GM23338 (cell line): ENCODE measurements at regions not wholly inside any gene's neighbourhood (a gene's known extent, or its start where the extent isn't known, plus 50 kb on each side); places are given as distances from the start of the nearest gene placed in this dataset.

Experiments
- ATAC-seq: fragments of 200-7000 bp; cut with Tn5 transposase; 3 replicates; pipeline ENCODE4 v1.9.1; 2020
- DNase-seq: peaks from one replicate; pipeline ENCODE4 v3.0.0-alpha.2; 2015; ENCODE audit warnings: low spot score
- H2AFZ ChIP-seq: fragments of 200-600 bp; sonication (generic); 2 replicates; pipeline ENCODE4 v1.8.0; 2016; ENCODE audit warnings: antibody characterized with exemption, mild to moderate bottlenecking, moderate library complexity
- H3F3A ChIP-seq: fragments of 200-600 bp; sonication (generic); replicated peaks from 2 replicates; pipeline ENCODE4 v1.8.0; 2017; ENCODE audit warnings: antibody characterized with exemption, mixed run types, low read depth
- H3K27ac ChIP-seq: fragments of 200-600 bp; sonication (generic); 2 replicates; pipeline ENCODE4 v1.6.1; 2016; ENCODE audit warnings: low read depth
- H3K27me3 ChIP-seq: fragments of 200-600 bp; sonication (generic); 2 replicates; pipeline ENCODE4 v1.8.0; 2016; ENCODE audit warnings: mild to moderate bottlenecking, mixed run types, moderate library complexity; ENCODE audit not compliant: insufficient read depth
- H3K36me3 ChIP-seq: fragments of 200-600 bp; sonication (generic); 2 replicates; pipeline ENCODE4 v1.8.0; 2016; ENCODE audit warnings: mild to moderate bottlenecking; ENCODE audit not compliant: insufficient read depth
- H3K4me1 ChIP-seq: fragments of 200-600 bp; sonication (generic); 2 replicates; pipeline ENCODE4 v1.8.0; 2016; ENCODE audit warnings: mild to moderate bottlenecking, moderate library complexity; ENCODE audit not compliant: insufficient read depth
- H3K4me2 ChIP-seq: fragments of 200-600 bp; sonication (generic); 2 replicates; pipeline ENCODE4 v1.7.1; 2017; ENCODE audit warnings: mixed run types
- H3K4me3 ChIP-seq: fragments of 200-600 bp; sonication (generic); 2 replicates; pipeline ENCODE4 v1.6.1; 2016; ENCODE audit warnings: mixed run types
- H3K79me2 ChIP-seq: fragments of 200-600 bp; sonication (generic); replicated peaks from 2 replicates; pipeline ENCODE4 v1.8.0; 2017; ENCODE audit warnings: mild to moderate bottlenecking; ENCODE audit not compliant: insufficient read depth
- H3K9me2 ChIP-seq: fragments of 200-600 bp; sonication (generic); 2 replicates; pipeline ENCODE4 v1.8.0; 2017; ENCODE audit not compliant: insufficient read depth
- H4K20me1 ChIP-seq: fragments of 200-600 bp; sonication (generic); replicated peaks from 2 replicates; pipeline ENCODE4 v1.8.0; 2017; ENCODE audit warnings: mild to moderate bottlenecking; ENCODE audit not compliant: insufficient read depth
- H3K27ac Mint-ChIP-seq: 2 replicates; pipeline ENCODE4 v1.8.0; 2020; ENCODE audit warnings: inconsistent platforms, mild to moderate bottlenecking, moderate library complexity, mixed read lengths
- H3K27me3 Mint-ChIP-seq: 3 replicates; pipeline ENCODE4 v1.8.0; 2022; ENCODE audit warnings: low read depth, mild to moderate bottlenecking, moderate library complexity, mixed read lengths, inconsistent platforms; ENCODE audit not compliant: insufficient read depth, poor library complexity
- H3K36me3 Mint-ChIP-seq: 3 replicates; pipeline ENCODE4 v1.8.0; 2021; ENCODE audit warnings: low read depth, mild to moderate bottlenecking, inconsistent platforms, moderate library complexity, mixed read lengths
- H3K4me1 Mint-ChIP-seq: 3 replicates; pipeline ENCODE4 v1.8.0; 2020; ENCODE audit warnings: mild to moderate bottlenecking, inconsistent platforms, mixed read lengths
- H3K4me3 Mint-ChIP-seq: 3 replicates; pipeline ENCODE4 v1.8.0; 2021; ENCODE audit warnings: moderate library complexity, mild to moderate bottlenecking, inconsistent platforms, mixed read lengths
- H3K9me3 Mint-ChIP-seq: 3 replicates; pipeline ENCODE4 v1.8.0; 2020; ENCODE audit warnings: moderate library complexity, mild to moderate bottlenecking, inconsistent platforms, mixed read lengths
- CREB1 ChIP-seq: fragments of 250-450 bp; sonication (Bioruptor Pico); IDR thresholded peaks from 2 replicates; pipeline ENCODE4 v1.5.0; 2020; ENCODE audit warnings: low read depth, mild to moderate bottlenecking, moderate library complexity
- ETS1 ChIP-seq: IDR thresholded peaks from 2 replicates; pipeline ENCODE4 v1.6.1; 2016; ENCODE audit warnings: antibody characterized with exemption
- EZH2 ChIP-seq: fragments of 200-600 bp; sonication (generic); IDR thresholded peaks from one replicate; pipeline ENCODE4 v1.8.0; 2017; ENCODE audit warnings: antibody characterized with exemption, mild to moderate bottlenecking, low read depth; ENCODE audit not compliant: unreplicated experiment
- EZH2phosphoT487 ChIP-seq: fragments of 200-600 bp; sonication (generic); IDR thresholded peaks from one replicate; pipeline ENCODE4 v1.8.1; 2018; ENCODE audit warnings: antibody characterized with exemption; ENCODE audit not compliant: unreplicated experiment
- JUNB ChIP-seq: IDR thresholded peaks from one replicate; pipeline ENCODE4 v1.6.1; 2016; ENCODE audit warnings: antibody characterized with exemption; ENCODE audit not compliant: unreplicated experiment
- NANOG ChIP-seq: IDR thresholded peaks from 2 replicates; pipeline ENCODE4 v1.6.1; 2016; ENCODE audit warnings: antibody characterized with exemption, borderline replicate concordance
- POLR2AphosphoS5 ChIP-seq: IDR thresholded peaks from 2 replicates; pipeline ENCODE4 v1.6.1; 2016; ENCODE audit warnings: antibody characterized with exemption, low read depth
- REST ChIP-seq: IDR thresholded peaks from one replicate; pipeline ENCODE4 v1.6.1; 2018; ENCODE audit warnings: antibody characterized with exemption; ENCODE audit not compliant: unreplicated experiment
- STAT1 ChIP-seq: IDR thresholded peaks from one replicate; pipeline ENCODE4 v1.6.1; 2016; ENCODE audit warnings: antibody characterized with exemption; ENCODE audit not compliant: unreplicated experiment
- ZNF114 ChIP-seq: fragments of 250-450 bp; sonication (Bioruptor Pico); IDR thresholded peaks from 2 replicates; pipeline ENCODE4 v1.5.0; 2020; ENCODE audit warnings: mild to moderate bottlenecking, moderate library complexity
- ZNF331 ChIP-seq: fragments of 250-450 bp; sonication (Bioruptor Pico); IDR thresholded peaks from 2 replicates; pipeline ENCODE4 v1.5.0; 2020; ENCODE audit warnings: low read depth, mild to moderate bottlenecking, moderate library complexity
- ZNF462 ChIP-seq: fragments of 250-450 bp; sonication (Bioruptor Pico); IDR thresholded peaks from 2 replicates; pipeline ENCODE4 v1.5.0; 2020; ENCODE audit warnings: mild to moderate bottlenecking, moderate library complexity
- TF ChIP-seq, protein P1 (sequence below), 2 experiments: fragments of 200-600 bp in 1 of 2; sonication (generic) in 1 of 2; conservative IDR thresholded peaks; 2 replicates each; pipeline versions ENCODE4 v1.5.1 to v1.6.1; 2016 to 2017; ENCODE audit warnings: antibody characterized with exemption in 2 of 2, low read depth in 2 of 2, mild to moderate bottlenecking in 2 of 2, moderate library complexity in 1 of 2

- Histone ChIP-seq H3K36me3 (no peaks in the 10 kb centered on the region), H3K27ac (no peak overlapping the region), H2AFZ (no peak overlapping the region), H3K4me1 (no peaks in the 10 kb centered on the region), H4K20me1 (no peaks in the 10 kb centered on the region), H3K4me3 (no peak overlapping the region), H3F3A (no peaks in the 10 kb centered on the region), H3K4me2 (no peak overlapping the region), H3K9me2 (peaks cover 15% of the 10 kb centered on the region; the same call in 1 of the 2 replicates), H3K27me3 (no peaks in the 10 kb centered on the region), H3K79me2 (no peaks in the 10 kb centered on the region)
- no peak for TF ChIP-seq REST
- no peak for TF ChIP-seq ZNF114 (CRISPR knock-in tag)
- TF ChIP-seq, protein P1, sequence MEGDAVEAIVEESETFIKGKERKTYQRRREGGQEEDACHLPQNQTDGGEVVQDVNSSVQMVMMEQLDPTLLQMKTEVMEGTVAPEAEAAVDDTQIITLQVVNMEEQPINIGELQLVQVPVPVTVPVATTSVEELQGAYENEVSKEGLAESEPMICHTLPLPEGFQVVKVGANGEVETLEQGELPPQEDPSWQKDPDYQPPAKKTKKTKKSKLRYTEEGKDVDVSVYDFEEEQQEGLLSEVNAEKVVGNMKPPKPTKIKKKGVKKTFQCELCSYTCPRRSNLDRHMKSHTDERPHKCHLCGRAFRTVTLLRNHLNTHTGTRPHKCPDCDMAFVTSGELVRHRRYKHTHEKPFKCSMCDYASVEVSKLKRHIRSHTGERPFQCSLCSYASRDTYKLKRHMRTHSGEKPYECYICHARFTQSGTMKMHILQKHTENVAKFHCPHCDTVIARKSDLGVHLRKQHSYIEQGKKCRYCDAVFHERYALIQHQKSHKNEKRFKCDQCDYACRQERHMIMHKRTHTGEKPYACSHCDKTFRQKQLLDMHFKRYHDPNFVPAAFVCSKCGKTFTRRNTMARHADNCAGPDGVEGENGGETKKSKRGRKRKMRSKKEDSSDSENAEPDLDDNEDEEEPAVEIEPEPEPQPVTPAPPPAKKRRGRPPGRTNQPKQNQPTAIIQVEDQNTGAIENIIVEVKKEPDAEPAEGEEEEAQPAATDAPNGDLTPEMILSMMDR (conservative IDR thresholded peaks at IDR 0.05; ENCODE audit: low read depth in 2 of 2): no peak
- TF ChIP-seq POLR2AphosphoS5: no peak
- TF ChIP-seq NANOG: no peak
- TF ChIP-seq CREB1 (CRISPR knock-in tag): no peak
- TF ChIP-seq EZH2phosphoT487: no peak
- no peak for TF ChIP-seq ZNF331
- TF ChIP-seq JUNB: no peak
- no peak for TF ChIP-seq STAT1
- no peak for TF ChIP-seq ZNF462 (CRISPR knock-in tag)
- TF ChIP-seq ETS1: no peak
- no peak for TF ChIP-seq EZH2
- Mint-ChIP-seq H3K4me1 (no peaks in the 10 kb centered on the region), H3K27ac (no peak overlapping the region), H3K9me3 (no peaks in the 10 kb centered on the region), H3K4me3 (no peak overlapping the region), H3K27me3 (no peaks in the 10 kb centered on the region), H3K36me3 (no peaks in the 10 kb centered on the region)
- ATAC-seq: no peak
- DNase-seq: no peak
Measured at GRCh38 chr3:86788371-86788770, 202.6 kb downstream of the VGLL3 start.
